ENCODE measurements at regions not wholly inside any gene's neighbourhood (a gene's known extent, or its start where the extent isn't known, plus 50 kb on each side); places are given as distances from the start of the nearest gene placed in this dataset.

- no peak for TF ChIP-seq TAF1 (IDR thresholded peaks at IDR 0.05; ENCODE audit: low read depth)
- TF ChIP-seq FOXM1 (IDR thresholded peaks at IDR 0.05; ENCODE audit: borderline replicate concordance, low read depth): no peak
- TF ChIP-seq, protein P1, sequence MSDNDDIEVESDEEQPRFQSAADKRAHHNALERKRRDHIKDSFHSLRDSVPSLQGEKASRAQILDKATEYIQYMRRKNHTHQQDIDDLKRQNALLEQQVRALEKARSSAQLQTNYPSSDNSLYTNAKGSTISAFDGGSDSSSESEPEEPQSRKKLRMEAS (IDR thresholded peaks at IDR 0.05): no peak
- no peak for TF ChIP-seq NFIC (IDR thresholded peaks at IDR 0.05)
- no peak for TF ChIP-seq ZBTB7A (IDR thresholded peaks at IDR 0.05; ENCODE audit: low read depth)
- TF ChIP-seq TEAD4 (IDR thresholded peaks at IDR 0.05): no peak
- no peak for TF ChIP-seq EP300 (IDR thresholded peaks at IDR 0.05; ENCODE audit: borderline replicate concordance)
- no peak for TF ChIP-seq EGR1 (IDR thresholded peaks at IDR 0.05)
- TF ChIP-seq TCF12 (IDR thresholded peaks at IDR 0.05; ENCODE audit: low read depth): no peak
- TF ChIP-seq, protein P2, sequence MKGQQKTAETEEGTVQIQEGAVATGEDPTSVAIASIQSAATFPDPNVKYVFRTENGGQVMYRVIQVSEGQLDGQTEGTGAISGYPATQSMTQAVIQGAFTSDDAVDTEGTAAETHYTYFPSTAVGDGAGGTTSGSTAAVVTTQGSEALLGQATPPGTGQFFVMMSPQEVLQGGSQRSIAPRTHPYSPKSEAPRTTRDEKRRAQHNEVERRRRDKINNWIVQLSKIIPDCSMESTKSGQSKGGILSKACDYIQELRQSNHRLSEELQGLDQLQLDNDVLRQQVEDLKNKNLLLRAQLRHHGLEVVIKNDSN (IDR thresholded peaks at IDR 0.05): no peak
- no peak for TF ChIP-seq RAD21 (IDR thresholded peaks at IDR 0.05; ENCODE audit: low read depth)
- no peak for TF ChIP-seq CEBPB (IDR thresholded peaks at IDR 0.05)
- no peak for TF ChIP-seq YY1 (IDR thresholded peaks at IDR 0.05; ENCODE audit: low read depth)
- TF ChIP-seq REST (IDR thresholded peaks at IDR 0.05; ENCODE audit: low read depth): no peak
- no peak for TF ChIP-seq CREB1 (IDR thresholded peaks at IDR 0.05; ENCODE audit: low read depth)
These were observed 1057.1 kb downstream of the CDH8 start for GRCh38 chr16:60979119-60979518.

GRCh38 chr16:60949800-60950199 lies 1086.4 kb downstream of the CDH8 start:
- TF ChIP-seq NFIC (IDR thresholded peaks at IDR 0.05) (no peak), YY1 (IDR thresholded peaks at IDR 0.05; ENCODE audit: low read depth) (no peak), TCF12 (IDR thresholded peaks at IDR 0.05; ENCODE audit: low read depth) (no peak), CREB1 (IDR thresholded peaks at IDR 0.05; ENCODE audit: low read depth) (no peak), RAD21 (IDR thresholded peaks at IDR 0.05; ENCODE audit: low read depth) (no peak), REST (IDR thresholded peaks at IDR 0.05; ENCODE audit: low read depth) (no peak), EP300 (IDR thresholded peaks at IDR 0.05; ENCODE audit: borderline replicate concordance) (no peak), TAF1 (IDR thresholded peaks at IDR 0.05; ENCODE audit: low read depth) (no peak), ZBTB7A (IDR thresholded peaks at IDR 0.05; ENCODE audit: low read depth) (no peak)
- TF ChIP-seq, protein P2 (IDR thresholded peaks at IDR 0.05): no peak
- TF ChIP-seq, protein P1 (IDR thresholded peaks at IDR 0.05): no peak

GRCh38 chr16:60945225-60945624 lies 1091.0 kb downstream of the CDH8 start:
- no peak for TF ChIP-seq YY1 (IDR thresholded peaks at IDR 0.05; ENCODE audit: low read depth)
- peak; percentile 80 for TF ChIP-seq REST (IDR thresholded peaks at IDR 0.05; ENCODE audit: low read depth)

DNA sequence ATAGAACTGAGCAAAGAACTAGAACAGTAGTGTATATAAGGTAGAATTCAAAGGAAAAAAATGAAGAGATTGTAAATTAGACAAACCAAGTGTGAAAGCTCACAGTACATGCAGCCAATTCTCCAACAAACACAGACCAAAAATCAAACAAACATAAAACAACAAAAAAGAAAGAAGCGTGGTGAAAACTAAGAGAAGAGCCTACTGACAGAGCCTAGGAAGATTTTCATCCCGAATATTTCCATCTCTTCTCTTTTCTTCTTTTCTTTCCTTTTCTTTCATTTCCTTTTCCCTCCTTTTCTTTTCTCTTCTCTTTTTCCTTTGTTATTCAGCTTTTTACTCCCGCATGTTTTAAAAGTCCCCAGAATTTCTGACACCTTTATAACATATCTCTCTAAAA lies 1103.6 kb downstream of the CDH8 start:
- TF ChIP-seq FOXM1 (IDR thresholded peaks at IDR 0.05; ENCODE audit: borderline replicate concordance, low read depth) (no peak), ZBTB7A (IDR thresholded peaks at IDR 0.05; ENCODE audit: low read depth) (no peak), EP300 (IDR thresholded peaks at IDR 0.05; ENCODE audit: borderline replicate concordance) (no peak), TCF12 (IDR thresholded peaks at IDR 0.05; ENCODE audit: low read depth) (no peak), RAD21 (IDR thresholded peaks at IDR 0.05; ENCODE audit: low read depth) (no peak), TAF1 (IDR thresholded peaks at IDR 0.05; ENCODE audit: low read depth) (no peak), REST (IDR thresholded peaks at IDR 0.05; ENCODE audit: low read depth) (no peak)
